HG02981 (cell line): ENCODE measurements at regions not wholly inside any gene's neighbourhood (a gene's known extent, or its start where the extent isn't known, plus 50 kb on each side); places are given as distances from the start of the nearest gene placed in this dataset.

Experiments
- ATAC-seq: cut with Tn5 transposase; IDR thresholded peaks from one replicate; pipeline ENCODE4 v1.9.1; 2021; ENCODE audit warnings: mild to moderate bottlenecking, moderate library complexity; ENCODE audit not compliant: unreplicated experiment

DNA sequence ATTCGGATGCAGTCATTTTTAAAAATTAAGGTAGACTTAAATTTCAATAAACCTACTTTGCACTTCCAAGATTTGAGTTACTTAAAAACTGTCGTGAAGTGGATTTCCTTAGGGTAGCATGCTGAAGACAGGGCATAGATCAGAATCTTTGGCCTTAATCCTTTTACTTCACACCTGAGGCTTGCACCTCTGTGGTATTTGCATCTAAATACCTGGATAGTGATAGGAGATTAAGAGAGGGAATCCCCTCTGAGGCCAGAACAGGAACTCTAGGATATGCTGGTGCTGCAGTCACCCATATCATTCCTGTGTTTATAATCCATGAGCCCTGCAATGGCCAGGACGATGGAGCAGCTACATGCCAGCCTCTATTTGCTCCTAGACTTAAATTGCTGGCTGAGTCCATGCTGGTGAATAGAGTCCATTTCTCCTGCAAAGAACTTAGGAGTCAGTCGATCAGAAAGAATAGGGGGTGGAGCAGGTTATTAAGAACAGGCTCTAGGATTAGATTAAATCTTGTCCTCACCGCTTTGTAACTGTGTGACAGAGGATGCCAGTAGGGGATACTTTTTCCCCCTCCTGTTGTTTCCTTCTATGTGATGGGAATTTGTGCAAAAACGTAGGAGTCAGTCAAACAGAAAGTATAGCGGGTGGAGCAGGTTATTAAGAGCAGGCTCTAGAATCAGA lies 333.6 kb downstream of the DUSP10 start:
- no peak for ATAC-seq

DNA sequence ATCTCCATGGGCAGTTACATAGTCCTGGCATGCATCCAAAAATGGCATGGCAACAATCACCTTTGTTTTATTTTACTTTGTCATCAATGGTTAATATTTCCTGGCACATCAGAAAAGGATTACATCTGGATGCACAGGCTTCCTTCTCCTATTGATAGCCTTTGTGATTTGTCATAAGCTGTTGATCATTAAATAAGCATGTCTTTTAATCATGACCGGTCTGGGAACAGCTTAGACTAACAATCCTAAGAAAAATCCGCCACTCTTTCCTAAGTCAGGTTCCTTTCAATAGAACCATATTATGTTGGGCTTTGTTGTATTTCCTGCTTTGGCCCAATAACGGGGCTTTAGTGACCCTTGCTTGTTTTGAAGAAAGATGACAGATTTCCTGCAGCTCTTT lies 330.6 kb downstream of the DUSP10 start:
- ATAC-seq, result no peak

GRCh38 chr1:221414772-221415539 lies 326.9 kb downstream of the DUSP10 start:
- no peak for ATAC-seq

- no peak for ATAC-seq
Observed at GRCh38 chr1:221415651-221416050, 326.2 kb downstream of the DUSP10 start.

- ATAC-seq, result no peak
Observed at GRCh38 chr1:221416142-221416541, 325.7 kb downstream of the DUSP10 start.

- no peak for ATAC-seq
Observed at GRCh38 chr1:221416723-221417122, 325.2 kb downstream of the DUSP10 start.

DNA sequence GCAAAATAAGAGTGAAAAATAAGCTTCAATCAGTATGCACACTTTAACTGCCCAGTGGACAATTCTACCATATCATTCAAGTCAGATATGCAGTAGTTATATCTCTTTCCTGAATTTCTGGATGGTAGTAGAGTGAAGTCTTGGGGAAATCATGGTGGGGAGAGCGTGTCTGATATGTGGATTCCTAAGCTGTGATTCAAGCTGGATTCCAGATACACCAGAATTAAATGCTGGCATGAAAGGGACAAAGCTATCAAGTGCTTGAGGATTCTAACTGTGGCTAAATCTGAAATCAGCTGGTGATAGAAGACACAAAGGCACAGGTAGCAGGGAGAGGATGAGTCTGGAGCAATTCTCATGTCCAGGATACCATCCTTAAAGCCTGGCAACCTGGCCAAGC lies 323.5 kb downstream of the DUSP10 start:
- ATAC-seq, result no peak

DNA sequence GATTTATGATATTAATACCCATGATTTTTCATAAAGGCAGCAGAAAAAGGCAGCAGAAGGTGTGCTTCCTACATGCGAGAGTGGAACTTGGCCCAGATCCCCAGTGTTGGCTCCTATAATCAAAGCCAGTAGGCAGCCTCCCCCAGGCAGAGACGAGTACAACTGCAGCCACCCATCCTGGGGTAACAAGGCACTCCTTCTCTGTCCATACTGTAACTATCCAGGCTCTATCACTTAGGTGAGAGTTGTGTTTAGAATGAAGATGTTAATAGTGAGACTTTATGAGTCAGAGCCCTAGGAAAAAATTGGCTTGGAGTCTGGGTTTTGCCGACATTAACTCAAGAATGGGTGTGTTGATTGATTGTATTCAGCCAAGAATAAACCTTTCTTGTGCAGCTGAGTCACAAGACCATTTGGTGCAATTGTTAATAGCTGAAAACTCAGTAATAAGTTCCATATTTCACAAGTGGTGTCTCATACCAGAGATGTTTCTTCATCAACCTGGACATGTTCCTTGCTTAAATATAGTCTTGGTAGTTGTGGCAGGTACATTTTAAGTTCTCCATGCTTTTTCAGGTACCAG lies 322.3 kb downstream of the DUSP10 start:
- no peak for ATAC-seq

DNA sequence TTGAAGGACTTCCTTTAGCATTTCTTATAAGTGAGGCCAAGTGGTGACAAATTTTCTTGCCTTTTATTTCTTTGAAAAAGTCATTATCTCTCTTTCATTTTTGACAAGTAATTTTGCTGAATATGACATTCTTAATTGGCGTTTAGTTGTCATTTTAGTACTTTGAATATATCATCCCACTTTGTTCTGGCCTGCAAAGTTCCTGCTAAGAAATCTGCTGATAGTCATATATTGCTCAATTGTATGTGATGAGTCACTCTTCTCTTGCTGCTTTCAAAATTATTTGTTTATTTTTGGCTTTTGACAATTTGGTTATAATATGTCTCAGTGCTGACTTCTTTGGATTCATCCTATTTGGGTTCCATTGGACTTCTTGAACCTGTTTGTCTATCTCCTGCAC lies 312.6 kb downstream of the DUSP10 start:
- ATAC-seq, result no peak

- ATAC-seq, result no peak
Observed at GRCh38 chr1:221430152-221430960, 311.5 kb downstream of the DUSP10 start.

DNA sequence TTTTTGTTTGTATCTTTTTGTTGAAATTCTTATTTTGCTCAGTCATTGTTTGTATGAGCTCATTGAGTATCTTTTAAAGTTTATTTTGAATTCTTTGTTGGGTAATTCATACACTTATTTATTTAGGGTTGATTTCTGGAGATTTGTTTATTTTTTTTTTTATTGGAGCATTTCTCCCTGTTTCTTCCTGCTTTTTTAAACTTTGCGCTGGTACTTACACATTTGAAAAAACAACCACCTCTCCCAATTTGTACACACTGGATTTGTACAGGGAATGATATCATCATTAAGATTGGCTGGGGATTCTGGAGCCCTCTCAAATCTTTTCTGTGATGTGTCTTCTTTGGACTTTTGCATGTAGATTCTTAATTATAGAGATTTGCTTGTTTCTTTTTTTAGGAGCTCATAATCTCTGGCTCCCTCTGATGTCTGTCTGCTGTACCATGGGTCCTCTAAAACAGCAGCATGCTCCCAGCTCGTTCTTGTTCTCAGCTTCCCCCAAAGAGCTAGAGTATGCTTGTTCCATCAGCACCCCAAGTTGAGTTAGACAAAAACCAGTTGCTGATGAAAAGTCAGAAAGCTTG lies 310.7 kb downstream of the DUSP10 start:
- no peak for ATAC-seq

DNA sequence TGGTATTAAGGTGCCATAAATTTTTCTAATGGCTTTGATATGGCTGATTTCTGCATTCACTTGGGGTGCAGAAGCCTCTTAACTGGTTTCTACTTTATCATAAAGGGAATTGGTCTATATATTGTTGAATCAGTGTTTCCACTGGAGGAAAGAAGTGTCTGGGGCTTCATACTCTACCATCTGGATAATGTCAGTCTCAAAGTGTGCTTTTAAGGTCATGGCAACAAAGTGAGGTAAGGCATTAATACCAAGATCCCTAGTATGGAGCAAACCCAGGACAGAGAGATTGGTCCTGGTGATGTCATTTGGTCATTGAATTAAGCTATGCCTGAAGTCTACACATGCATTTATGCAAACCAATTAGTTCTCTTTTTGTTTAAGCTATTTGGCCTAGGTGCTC lies 309.9 kb downstream of the DUSP10 start:
- ATAC-seq, result no peak

DNA sequence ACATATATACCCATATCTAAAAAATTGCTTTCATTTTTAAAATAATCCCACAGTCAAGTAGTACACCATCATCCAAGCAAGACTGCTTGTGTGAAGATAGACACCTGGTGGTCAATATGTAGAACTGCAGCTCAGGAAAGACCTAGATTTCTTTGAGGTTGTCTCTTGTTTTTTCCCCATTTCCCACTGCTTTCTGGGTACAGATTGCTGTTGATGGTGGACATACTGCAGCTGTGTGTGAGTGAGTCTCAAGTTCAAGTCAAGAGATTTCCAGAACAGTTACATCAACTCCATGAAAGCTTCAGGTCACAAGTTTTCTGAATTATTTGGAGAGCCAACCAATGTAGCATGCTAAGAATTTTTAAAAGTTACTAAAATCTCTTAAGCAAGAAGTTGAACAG lies 306.4 kb downstream of the DUSP10 start:
- peak; percentile 51 for ATAC-seq

- no peak for ATAC-seq
Observed at GRCh38 chr1:221437171-221437570, 304.7 kb downstream of the DUSP10 start.

DNA sequence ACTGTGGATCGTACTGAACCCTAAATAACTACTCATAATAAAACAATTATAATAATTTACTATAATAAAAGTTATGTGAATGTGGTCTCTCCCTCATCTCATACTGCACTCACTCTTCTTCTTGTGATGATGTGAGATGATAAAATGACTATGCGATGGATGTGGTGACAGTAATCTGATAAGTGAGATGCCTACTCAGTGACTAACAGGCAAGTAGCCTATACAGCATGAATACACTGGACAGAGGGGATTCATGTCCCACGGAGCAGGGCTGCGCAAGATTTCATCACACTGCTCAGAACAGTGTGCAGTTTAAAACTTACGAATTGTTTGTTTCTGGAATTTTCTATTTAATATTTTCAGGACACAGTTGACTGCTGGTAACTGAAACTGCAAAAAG lies 304.0 kb downstream of the DUSP10 start:
- ATAC-seq, result no peak

GRCh38 chr1:221439008-221439746 lies 302.7 kb downstream of the DUSP10 start:
- ATAC-seq, result peak; percentile 86

GRCh38 chr1:221439747-221440501 lies 302.0 kb downstream of the DUSP10 start:
- ATAC-seq, result no peak

DNA sequence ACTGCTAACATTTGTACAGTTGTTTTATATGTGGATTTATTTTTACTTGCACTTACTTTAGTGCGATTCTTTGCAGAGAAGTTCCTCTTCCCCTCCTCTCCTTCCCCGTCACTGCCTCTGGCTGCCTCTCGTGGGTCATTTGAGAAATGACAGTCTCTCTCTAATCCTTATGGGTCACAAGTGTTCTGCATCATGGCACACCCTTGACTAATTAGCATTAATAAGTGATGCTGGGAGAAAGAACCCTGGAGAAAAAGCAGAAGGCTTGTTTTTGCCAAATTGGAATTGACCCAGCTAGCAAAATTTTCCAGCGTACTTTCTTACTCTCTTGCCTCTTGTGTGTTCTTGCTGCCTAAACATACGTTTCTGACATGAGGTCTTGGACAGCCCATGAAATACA lies 301.2 kb downstream of the DUSP10 start:
- ATAC-seq, result no peak

- ATAC-seq, result no peak
Observed at GRCh38 chr1:221442056-221442455, 299.8 kb downstream of the DUSP10 start.

GRCh38 chr1:221444346-221444745 lies 297.5 kb downstream of the DUSP10 start:
- no peak for ATAC-seq
